ENCODE measurements at regions not wholly inside any gene's neighbourhood (a gene's known extent, or its start where the extent isn't known, plus 50 kb on each side); places are given as distances from the start of the nearest gene placed in this dataset.

DNA sequence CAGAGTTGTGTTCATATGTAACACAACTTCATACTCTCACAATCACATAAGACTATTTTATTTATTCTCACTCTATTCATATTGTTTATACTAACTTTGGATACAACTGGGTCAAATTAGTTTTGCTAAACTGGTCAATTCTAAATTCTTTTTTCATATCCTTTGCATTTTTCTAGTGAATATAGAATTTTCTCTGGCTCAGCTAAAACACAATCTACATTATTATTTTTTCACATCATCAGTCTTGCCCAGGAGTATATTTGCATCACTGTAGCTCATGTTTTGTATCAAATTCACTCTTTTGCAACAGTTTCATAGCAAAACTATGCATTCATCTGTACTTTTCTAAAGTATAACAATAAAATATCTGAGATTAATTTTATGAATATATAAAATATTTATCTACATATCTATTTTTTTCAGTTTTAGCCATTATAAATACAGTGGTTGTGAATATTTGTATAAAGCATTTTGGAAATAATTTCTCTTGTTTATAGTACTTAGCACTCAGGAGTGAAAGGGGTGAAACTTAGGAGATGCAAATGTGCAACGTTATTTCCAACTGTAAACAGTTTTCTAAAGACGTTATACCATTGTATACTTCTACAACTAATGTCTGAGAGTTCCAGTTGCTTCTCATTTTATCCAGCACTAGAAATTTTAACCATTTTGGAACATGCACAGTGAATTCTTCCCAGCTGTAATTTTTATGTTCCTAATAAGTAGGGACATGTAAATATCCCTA is 854.6 kb downstream of the CBLN2 start:
- DNase-seq, result no peak

DNA sequence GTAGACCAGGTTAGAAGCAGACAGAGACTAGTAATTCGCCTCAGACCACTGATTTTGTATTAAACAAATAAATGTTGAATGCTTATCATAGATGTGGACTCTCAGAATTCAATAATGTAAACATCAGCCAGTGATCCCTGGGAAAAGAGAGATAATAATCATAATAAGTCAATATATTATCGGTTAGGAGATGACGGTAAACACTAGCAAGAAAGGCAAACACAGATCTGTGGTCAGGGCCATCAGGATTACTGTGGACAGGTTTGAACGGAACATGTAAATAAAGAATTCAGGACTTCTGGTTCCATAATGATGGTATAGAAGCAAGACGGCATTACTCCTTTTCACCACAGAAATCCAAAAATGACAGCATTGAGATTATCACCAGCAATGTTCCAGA is 861.6 kb downstream of the CBLN2 start:
- DNase-seq, result no peak

DNA sequence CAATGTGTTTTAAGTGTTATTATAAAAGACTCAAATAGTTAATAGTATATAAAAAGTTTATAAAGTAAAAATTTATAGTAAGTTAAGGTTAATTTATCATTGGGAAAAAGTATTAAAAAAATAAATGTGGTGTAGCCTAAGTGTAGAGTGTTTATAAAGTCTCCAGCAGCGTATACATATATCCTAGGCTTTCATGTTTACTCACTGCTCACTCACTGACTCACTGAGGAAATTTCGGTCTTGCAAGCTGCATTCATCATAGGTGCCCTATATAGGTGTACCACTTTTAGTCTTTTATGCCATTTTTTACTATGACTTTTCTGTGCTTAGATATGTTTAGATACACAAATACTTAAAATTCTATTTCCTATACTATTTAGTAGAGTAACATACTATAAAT is 866.0 kb downstream of the CBLN2 start:
- no peak for DNase-seq

DNA sequence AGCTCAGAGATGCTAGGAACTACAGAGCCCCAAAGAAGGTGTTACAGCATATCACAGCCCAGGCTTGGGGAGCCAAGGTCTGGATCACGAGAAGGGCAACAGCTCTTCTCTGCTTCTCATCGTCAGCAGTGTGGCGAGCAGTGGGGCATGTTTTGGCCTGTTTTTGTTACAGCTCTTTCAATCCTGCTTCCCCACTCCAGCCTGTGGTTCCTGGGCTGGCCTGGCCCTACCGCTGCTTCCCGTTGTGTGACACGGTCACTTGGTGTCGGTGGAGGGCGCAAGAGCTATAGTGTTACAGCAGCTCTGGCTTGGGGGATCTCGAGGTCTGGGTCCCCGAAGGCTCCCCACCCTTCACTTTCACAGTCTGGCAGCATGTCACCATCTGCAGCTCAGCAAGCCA is 870.2 kb downstream of the CBLN2 start:
- DNase-seq, result no peak

DNA sequence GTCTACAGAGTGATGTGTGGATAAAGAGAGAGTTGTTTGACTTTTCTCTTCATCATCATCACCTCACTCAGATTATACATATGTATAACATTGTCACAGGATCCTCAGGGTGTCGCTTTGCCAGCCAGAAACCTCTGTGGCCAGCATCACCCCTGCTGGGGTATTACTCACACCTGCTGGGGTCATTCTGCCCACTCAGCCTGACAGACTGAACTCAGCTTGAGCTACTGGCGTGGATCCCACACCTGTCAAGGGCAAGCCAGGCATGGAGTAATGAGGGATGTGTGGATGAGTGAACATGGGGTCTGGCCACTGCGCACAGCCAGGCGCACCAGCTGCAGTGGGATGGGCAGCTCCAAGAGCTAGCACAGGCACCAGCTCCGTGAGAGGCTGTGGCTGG is 870.6 kb downstream of the CBLN2 start:
- no peak for DNase-seq

DNA sequence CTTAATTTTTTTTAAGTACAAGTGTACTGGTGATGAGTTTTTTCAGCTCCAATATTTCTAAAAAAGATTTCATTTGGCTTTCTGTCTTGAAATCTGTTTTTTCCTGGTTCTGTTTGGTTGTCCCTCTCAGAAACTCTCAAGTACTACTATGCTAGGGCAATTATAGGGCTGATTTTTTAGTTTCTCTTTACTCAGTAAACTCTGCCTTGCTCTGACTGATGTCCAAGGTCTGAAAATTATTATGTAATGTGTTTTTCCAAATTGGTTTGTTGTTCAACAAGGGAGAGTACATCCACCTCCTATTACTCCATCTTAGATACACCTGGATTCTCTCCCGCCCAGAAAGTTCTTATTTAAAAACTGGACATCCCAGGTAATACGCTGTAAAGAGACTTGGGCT is 877.7 kb downstream of the CBLN2 start:
- DNase-seq, result no peak

DNA sequence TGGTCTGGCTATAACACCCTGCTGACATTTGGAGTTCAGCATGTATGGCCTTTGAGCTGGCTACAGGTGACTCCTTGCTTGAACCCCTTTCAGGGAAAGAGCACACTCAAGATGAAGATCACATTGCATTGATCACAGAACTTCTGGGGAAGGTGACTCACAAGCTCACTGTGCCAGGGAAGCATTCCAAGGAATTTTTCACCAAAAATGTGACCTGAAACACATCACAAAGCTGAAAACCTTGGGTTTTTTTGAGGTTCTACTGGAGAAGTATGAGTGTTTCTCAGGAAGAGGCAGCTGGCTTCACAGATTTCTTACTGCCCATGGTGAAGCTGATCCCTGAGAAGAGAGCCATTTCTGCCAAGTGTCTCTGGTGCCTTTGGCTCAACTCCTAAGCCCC is 879.0 kb downstream of the CBLN2 start:
- no peak for DNase-seq

DNA sequence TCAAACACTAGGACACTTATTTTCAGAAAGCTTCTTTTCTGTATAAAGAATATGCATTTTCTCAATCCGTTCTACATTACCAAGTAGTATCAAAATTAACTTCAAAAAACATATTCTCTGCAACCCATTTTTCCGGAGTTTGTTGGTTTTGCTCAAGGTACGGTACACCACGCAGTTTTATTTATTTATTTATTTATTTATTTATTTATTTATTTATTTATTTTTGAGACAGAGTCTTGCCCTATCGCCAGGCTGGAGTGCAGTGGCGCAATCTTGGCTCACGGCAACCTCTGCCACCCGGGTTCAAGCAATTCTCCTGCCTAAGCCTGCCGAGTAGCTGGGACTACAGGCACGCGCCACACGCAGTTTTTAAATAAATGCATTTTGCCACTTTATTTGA is 900.3 kb downstream of the CBLN2 start:
- DNase-seq, result no peak

DNA sequence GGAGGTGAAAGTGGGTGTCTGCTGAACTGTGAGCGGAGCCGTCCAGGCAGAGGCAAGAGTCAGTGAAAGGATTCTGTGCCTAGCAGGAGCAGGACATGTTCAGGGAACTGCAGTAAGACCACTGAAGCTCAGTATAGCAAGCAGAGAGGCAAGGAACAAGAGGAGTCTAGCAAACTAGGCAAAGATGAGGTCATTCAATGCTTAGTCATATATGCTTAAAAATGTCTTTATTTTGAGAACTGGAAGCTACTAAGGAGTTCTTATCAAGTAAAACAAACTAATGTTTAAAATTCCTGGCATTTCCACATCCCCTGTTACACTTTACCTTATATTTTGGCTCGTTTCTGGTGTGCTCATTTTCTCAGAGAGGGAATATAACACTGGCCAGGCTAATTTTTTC is 913.4 kb downstream of the CBLN2 start:
- no peak for DNase-seq

DNA sequence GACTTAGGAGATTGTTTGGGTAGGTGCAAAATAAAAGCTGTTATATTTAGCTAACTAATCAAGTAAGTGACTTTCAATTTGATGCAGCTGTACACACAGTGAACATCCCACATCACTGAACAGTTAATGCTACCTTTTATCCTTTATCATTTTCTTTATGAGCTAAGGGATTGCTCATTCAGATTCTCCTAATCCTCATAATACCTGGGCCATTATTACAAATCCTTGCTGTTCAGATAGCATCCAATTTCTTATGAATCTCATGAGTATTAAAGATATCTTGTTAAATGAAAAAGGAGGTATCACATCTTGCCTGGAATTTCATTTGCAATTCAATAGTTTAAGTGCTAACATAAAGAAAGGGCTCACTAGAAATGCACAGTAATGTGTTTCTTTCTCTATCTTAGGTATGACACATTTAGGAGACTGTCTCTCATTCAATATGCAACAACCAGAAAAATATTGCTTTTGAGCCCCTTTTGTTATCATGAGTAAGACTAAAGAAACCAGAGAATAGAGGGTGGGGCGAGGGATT is 918.5 kb downstream of the CBLN2 start:
- no peak for DNase-seq

DNA sequence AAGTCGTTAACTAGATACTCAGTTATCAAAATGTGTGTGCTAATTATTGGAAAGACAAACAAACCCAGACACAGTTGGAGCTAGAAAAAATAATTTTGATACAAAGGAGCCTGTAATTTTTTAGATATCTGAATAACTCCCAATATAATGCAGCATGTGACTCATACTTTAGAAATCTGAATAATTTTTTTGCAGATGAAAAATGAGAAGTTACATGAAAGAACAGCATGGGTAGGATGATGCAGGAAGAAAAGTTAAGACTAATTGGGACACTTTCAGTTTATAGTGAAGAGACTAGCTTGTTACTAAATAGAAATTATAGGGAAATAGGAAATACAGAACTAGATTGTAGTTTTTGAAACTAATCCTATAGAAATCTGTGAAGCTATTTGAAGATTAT is 945.8 kb downstream of the CBLN2 start:
- DNase-seq, result no peak

DNA sequence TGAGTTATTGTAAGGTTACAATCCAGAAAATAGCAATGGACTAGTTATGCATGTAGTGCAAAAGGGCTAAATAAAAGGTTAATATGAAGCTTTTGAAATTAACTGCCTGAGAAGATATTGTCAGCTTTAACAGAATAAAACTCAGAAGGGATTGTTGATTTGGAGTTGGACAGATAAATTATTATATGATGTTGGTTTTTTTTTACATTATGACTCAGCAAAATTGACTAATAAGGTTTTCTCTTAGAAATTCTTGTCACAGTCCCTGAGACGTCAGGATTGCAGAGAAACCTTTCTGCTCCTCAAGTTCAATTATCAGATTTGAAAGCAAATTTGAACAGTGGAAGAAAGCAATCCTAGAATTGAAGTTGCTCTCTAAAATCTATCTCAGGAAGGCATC is 946.9 kb downstream of the CBLN2 start:
- DNase-seq, result no peak

DNA sequence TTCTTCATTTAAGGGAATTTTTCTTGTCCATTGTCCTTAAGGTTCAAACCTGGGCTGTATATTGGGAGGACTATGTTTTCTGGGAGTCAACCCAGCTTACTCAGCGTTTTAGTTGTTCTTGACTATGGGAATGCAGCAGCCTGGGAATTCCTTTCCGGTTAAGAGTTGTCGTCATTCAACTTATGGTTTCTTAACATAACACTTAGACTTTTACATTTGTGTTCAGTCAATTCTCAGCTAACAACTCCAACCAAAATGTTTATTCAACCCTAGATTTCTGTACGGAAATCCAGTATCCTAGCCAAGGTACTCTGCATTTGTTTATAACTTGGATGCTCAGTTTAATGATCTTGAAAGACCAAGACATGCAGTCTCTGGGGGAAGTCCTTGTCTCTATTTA is 960.9 kb downstream of the CBLN2 start:
- DNase-seq, result no peak

DNA sequence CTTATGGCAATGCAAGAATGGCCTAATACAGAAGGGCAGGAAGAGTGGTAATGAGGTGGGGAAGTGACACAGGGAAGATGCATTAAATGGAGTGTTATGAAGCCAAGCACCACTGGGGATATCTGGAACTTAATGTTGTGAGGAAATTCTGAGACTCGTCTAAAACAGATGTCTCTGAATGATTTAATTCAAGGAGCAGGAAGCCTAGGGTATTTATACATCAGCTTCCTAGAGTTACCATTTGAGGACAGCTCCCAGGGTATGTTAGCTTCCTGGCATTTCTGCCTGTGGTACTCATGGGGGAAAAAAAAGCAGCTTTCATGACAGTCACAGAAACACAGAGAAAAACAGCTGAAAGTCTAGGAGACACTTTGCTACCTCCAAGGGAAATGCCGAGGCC is 989.5 kb downstream of the CBLN2 start:
- DNase-seq, result no peak

DNA sequence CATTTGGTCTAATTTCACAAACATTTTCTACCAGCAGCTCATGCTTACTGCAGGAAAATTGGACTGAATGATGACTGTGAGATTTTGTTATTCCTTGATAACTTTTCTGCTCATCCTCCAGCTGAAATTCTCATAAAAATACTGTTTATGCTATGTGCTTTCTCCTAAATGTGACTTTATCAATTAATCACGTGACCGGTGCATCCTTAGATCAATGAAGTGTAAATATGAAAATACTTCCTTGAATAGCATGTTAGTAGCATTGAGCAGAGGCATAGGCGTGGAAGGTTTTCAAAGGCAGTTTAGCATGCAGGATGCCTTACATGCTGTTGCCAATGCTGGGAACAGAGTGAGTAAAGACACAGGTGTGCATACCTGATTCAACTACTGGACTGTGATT is 1002.5 kb downstream of the CBLN2 start:
- no peak for DNase-seq

DNA sequence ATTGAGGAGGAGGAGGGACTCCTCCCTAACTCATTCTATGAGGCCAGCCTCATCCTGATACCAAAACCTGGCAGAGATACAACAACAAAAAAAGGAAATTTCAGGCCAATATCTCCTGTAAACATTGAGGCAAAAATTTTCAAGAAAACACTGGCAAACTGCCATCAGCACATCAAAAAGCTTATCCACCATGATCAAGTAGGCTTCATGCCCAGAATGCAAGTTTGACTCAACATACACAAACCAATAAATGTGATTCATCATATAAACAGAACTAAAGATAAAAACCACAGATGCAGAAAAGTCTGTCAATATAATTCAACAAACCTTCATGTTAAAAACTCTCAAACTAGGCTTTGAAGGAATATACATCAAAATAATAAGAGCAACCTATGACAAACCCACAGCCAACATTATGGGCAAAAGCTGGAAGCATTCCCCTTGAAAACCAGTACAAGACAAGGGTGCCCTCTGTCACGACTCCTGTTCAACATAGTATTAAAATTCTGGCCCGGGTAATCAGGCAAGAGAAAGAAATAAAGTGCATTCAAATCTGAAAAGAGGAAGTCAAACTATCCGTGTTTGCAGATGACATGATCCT is 1014.3 kb downstream of the CBLN2 start:
- no peak for DNase-seq

DNA sequence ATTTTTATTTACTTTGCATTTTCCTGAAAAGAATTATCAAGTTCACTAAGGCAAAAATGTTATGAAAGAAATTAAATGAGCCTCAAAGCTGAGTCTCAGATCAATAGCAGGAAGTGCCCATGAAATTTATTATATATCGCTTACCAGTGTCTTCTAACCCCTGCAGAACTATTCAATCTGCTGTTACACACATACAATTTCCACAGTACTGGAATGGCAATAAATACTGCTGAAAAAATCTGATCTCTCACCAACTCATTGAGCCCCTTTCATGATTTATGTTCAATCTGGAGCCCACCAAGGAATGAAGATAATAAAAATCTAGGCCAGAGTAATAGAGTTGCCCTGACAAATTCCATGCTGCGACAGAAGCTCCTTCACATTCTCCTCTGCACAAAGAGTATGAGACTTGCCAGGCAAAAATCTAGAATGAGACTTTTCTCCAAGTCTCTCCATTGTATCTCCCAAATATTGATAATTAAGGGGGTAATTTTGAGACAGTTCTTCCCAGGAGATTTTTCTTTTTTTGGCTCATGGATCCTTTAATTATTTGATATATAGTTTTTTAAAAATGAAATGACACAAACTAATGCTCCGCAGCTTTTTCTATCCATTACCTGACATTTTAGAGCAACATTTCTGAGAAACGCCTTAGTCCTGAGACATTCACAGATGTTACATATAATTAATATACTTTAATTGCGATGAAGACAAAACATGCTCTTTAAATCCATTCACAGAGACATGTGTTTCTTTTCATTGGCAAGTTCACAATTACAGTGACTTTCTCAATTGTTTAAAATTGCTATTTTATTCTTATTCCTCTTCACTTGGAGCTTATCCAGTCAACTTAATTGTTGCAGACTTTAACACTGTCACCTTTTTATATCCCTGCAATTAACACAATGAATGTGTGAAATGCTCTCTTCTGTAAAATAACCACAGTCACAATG is 1020.4 kb downstream of the CBLN2 start:
- no peak for DNase-seq

DNA sequence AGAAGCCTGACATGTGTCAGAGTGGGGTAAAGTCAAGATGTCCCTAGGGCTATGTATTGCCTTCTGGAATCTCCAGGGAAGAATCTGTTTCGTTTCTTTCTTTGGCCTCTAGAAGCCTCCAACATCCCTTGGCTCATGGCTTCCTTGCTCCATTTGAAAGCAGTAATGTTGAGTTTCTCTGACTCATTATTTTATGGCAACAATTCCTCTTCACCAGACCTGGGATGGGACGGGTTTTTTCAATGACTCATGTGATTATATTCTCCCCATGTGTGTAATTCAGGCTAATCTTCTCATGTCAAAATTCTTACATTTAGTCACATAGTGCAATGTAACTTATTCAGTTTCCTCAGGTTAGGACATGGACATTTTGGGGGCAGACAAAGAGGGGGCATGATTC is 1038.6 kb downstream of the CBLN2 start:
- no peak for DNase-seq

DNA sequence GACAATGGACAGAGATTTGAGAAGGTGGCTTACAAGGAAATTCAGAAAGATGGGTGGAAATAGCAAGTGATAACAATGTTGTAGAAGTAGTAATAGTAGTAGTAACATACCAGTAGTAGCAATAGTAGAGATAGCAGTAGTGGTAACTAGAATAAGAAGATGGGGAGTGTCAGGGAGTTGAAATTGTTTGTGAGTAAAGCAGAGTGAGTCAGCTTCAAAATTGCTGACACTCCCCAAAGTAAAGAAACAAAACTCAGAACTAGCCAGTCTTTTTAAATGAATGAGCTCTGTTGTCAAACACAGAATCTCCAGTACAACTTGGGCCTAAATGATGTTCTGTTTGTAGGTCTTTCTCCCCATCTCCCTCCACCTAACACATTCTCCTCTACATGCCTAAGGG is 1040.9 kb downstream of the CBLN2 start:
- no peak for DNase-seq

DNA sequence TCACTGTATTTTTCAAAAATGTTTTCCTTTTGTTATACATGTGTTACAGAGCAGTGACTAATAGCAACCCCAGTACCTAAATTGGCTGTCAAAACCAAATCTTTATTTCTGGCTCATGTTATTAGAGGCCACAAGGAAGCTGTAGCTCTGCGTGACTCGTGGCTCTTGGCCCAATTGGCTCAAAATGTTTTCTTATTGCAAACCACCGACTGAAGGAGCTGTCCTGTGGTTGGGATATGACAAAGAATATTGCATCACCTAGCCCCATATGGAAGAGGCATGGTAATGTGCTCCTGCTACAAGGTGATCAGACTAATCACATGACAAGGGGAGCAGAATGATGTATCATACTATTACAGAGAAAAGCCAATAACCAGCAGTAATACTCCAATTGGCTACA is 1058.5 kb downstream of the CBLN2 start:
- no peak for DNase-seq

DNA sequence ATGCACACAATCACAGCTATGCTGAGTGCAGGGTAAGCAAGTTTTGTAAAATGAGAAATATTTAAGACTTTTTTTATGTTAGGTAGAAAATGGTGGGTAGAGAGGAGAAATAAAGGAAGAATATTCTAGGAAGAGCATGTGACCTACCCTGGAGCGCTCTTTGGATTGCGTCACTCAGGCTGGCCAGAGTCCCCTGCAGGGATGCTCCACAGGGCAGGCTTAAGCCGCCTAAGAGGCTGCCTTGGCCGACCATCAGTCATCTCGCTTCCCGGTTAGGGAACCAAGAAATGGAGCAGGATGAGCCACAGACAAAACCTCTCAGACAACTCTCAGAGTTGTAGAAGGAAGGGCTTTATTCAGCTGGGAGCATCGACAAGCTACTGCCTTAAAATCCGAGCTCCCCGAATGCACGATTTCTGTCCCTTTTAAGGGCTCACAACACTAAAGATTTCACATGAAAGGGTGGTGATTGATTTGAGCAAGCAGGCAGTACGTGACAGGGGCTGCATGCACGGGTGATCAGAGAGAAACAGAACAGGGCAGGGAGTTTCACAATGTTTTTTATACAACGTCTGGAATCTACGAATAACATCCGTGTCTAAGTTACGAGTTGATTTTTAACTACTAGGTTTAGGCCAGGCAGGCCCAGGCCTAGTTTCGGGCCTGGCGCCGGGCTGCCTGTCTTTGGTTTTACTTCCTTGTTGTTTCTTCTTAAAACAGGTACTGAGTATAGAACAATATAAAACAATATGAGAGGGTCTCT is 1072.0 kb downstream of the CBLN2 start:
- no peak for DNase-seq

DNA sequence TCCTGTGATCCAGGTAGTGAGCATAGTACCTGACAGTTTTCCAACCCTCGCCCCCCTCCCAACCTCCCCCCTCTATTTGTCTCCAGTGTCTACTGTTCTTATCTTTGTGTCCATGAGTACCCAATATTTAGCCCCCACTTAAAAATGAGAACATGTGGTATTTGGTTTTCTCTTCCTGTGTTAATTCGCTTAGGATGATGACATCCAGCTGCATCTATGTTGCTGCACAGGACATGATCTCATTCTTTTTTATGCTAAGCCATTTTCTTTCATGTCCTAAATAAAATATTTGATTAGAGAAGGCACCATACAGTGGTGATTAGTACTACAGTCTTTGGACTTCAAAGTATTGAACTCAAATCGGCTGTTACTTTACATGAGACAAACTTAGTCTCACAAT is 1087.9 kb downstream of the CBLN2 start:
- DNase-seq, result no peak

DNA sequence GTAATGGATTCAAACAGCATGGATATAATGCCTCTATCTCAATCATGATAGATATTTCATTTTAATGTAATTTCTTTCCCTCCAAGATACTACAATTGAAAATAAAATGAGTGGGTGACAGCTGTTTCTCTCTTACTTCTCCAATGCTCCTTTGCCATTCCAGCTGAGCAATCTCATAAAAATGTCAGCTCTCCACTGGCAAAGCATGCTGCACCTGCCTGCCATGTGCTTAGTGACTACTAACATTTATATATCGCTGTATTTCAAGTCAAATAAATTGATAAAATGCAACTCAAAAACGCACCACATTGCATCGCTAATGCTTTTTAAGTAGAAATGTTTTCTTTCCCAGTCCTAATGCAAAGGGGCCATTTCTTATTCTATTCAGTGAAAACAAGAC is 1093.9 kb downstream of the CBLN2 start:
- DNase-seq, result no peak

Measured in activated CD4-positive, alpha-beta T cell treated with anti-CD3 and anti-CD28 coated beads, Interleukin-10, Interleukin-2, amounts not matched to agents 100 ng/mL and 50 ng/mL, durations not matched to agents 16 hours and 8 hours (primary cell).